ENCODE measurements at regions not wholly inside any gene's neighbourhood (a gene's known extent, or its start where the extent isn't known, plus 50 kb on each side); places are given as distances from the start of the nearest gene placed in this dataset.
A peak's percentile ranks its signal among the peaks of the same experiment; 100 is the strongest.

DNA sequence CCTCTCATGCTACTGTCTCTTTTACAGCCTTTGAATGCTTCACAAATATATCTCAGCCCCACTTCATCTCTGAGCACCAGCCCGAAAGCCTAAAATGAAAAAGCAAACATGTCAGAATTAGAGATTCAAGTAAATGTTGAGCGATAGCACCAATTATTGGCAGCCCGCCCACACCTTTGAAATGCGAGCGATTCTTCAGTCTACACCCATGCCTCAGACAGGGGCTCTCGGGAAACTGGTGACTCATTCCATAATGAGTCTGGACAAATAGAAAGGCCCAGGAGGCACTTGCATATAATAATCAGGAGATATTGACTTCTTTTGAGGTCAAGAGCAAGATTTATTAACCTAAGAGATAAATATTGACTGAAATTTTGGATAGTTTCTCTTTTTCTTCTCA, 487.3 kb upstream of the PTBP2 start:
- TF ChIP-seq ZNF362 (tag by site-specific recombination; IDR thresholded peaks at IDR 0.05) (no peak), ZNF202 (tag by site-specific recombination; IDR thresholded peaks at IDR 0.05; ENCODE audit: borderline replicate concordance) (no peak), ZNF654 (tag by site-specific recombination; IDR thresholded peaks at IDR 0.05; ENCODE audit: low read depth) (no peak), ZSCAN16 (tag by site-specific recombination; IDR thresholded peaks at IDR 0.05) (no peak), ZNF610 (tag by site-specific recombination; IDR thresholded peaks at IDR 0.05; ENCODE audit: borderline replicate concordance) (no peak), HOXD13 (CRISPR knock-in tag; IDR thresholded peaks at IDR 0.05; ENCODE audit: borderline replicate concordance) (no peak), ZNF664 (tag by site-specific recombination; IDR thresholded peaks at IDR 0.05) (no peak), ZNF660 (tag by site-specific recombination; IDR thresholded peaks at IDR 0.05) (peak; percentile 57; the same call in 1 of the 2 replicates), SETDB1 (IDR thresholded peaks at IDR 0.05; ENCODE audit: insufficient read length, low read length) (peak; percentile 11), TRIM28 (IDR thresholded peaks at IDR 0.05; ENCODE audit: borderline replicate concordance, low read length) (0 out of 2 replicates have a peak, but pooled peaks have one; percentile 22), HOXA7 (CRISPR knock-in tag; IDR thresholded peaks at IDR 0.05; ENCODE audit: borderline replicate concordance) (no peak), ZNF621 (tag by site-specific recombination; IDR thresholded peaks at IDR 0.05) (no peak), ZNF292 (tag by site-specific recombination; IDR thresholded peaks at IDR 0.05; ENCODE audit: borderline replicate concordance, low read depth) (no peak), YY2 (tag by site-specific recombination; IDR thresholded peaks at IDR 0.05) (no peak)
- Histone ChIP-seq H3K9me3 (ENCODE audit: control insufficient read depth, insufficient read depth, low read depth, low read length) (no peaks in the 10 kb centered on the region), H3K4me3 (ENCODE audit: low read depth, low read length) (no peak overlapping the region), H3K36me3 (ENCODE audit: control insufficient read depth in 2 of 2, insufficient read depth in 1 of 2, low read length in 2 of 2) (no peaks in the 10 kb centered on the region), H3K4me1 (ENCODE audit: control insufficient read depth, insufficient read depth, low read length) (peaks cover 13% of the 10 kb centered on the region), H3K27ac (ENCODE audit: extremely low read depth, low read depth, low read length) (peak overlapping the region; percentile 31; the same call in 1 of the 2 replicates)
- CTCF ChIA-PET: no interaction called here
- POLR2A ChIA-PET: no interaction called here

- ChIA-PET POLR2A (no interaction called here), CTCF (interaction anchor here (0.6 to 2.0 kb wide), 19 partner anchors 8 to 1656 kb away, joined by 3 to 7 read pairs (median 3); no protein-coding TSS in a partner anchor)
- TF ChIP-seq ZNF837 (tag by site-specific recombination; IDR thresholded peaks at IDR 0.05) (no peak), ZNF184 (tag by site-specific recombination; IDR thresholded peaks at IDR 0.05) (no peak), ZNF654 (tag by site-specific recombination; IDR thresholded peaks at IDR 0.05; ENCODE audit: low read depth) (peak; percentile 36), ZNF660 (tag by site-specific recombination; IDR thresholded peaks at IDR 0.05) (peak; percentile 67), ZNF398 (tag by site-specific recombination; IDR thresholded peaks at IDR 0.05) (no peak), ZNF214 (tag by site-specific recombination; IDR thresholded peaks at IDR 0.05; ENCODE audit: borderline replicate concordance) (no peak), ZNF169 (tag by site-specific recombination; IDR thresholded peaks at IDR 0.05) (no peak), HIC1 (tag by site-specific recombination; IDR thresholded peaks at IDR 0.05) (no peak)
- TF ChIP-seq, protein P1, sequence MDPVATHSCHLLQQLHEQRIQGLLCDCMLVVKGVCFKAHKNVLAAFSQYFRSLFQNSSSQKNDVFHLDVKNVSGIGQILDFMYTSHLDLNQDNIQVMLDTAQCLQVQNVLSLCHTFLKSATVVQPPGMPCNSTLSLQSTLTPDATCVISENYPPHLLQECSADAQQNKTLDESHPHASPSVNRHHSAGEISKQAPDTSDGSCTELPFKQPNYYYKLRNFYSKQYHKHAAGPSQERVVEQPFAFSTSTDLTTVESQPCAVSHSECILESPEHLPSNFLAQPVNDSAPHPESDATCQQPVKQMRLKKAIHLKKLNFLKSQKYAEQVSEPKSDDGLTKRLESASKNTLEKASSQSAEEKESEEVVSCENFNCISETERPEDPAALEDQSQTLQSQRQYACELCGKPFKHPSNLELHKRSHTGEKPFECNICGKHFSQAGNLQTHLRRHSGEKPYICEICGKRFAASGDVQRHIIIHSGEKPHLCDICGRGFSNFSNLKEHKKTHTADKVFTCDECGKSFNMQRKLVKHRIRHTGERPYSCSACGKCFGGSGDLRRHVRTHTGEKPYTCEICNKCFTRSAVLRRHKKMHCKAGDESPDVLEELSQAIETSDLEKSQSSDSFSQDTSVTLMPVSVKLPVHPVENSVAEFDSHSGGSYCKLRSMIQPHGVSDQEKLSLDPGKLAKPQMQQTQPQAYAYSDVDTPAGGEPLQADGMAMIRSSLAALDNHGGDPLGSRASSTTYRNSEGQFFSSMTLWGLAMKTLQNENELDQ (tag by site-specific recombination; IDR thresholded peaks at IDR 0.05; ENCODE audit: low read depth): no peak
- Histone ChIP-seq H3K4me1 (ENCODE audit: control insufficient read depth, insufficient read depth, low read length) (peaks cover 13% of the 10 kb centered on the region), H3K27ac (ENCODE audit: extremely low read depth, low read depth, low read length) (no peak overlapping the region), H3K36me3 (ENCODE audit: control insufficient read depth in 2 of 2, insufficient read depth in 1 of 2, low read length in 2 of 2) (no peaks in the 10 kb centered on the region), H3K9me3 (ENCODE audit: control insufficient read depth, insufficient read depth, low read depth, low read length) (no peaks in the 10 kb centered on the region), H3K4me3 (ENCODE audit: low read depth, low read length) (no peak overlapping the region)
These were observed 485.3 kb upstream of the PTBP2 start for GRCh38 chr1:96236156-96236739.

All from HEK293 (cell line).